Panc1 (cell line): ENCODE measurements at regions not wholly inside any gene's neighbourhood (a gene's known extent, or its start where the extent isn't known, plus 50 kb on each side); places are given as distances from the start of the nearest gene placed in this dataset.

ENCODE experiments used
- CTCF ChIP-seq: fragments of 450-650 bp; IDR thresholded peaks from 2 replicates; pipeline ENCODE4 v1.5.1; 2017; ENCODE audit warnings: mild to moderate bottlenecking
- POLR2AphosphoS5 ChIP-seq: IDR thresholded peaks from 2 replicates; pipeline ENCODE4 v1.6.1; 2012; ENCODE audit warnings: mild to moderate bottlenecking, low read depth, low read length, moderate library complexity

GRCh38 chr3:15860014-15860934, 62.5 kb upstream of the ANKRD28 start:
- TF ChIP-seq CTCF = peak; percentile 18; the same call in 1 of the 2 replicates
- no peak for TF ChIP-seq POLR2AphosphoS5
